Anterior cingulate cortex (tissue), 58 donors: ENCODE measurements at regions not wholly inside any gene's neighbourhood (a gene's known extent, or its start where the extent isn't known, plus 50 kb on each side); places are given as distances from the start of the nearest gene placed in this dataset.
"Not testable (repeated sequence)": the region's sequence is repeated elsewhere in the genome, so short reads cannot be mapped to it uniquely, and the experiment has no call there.

ENCODE experiments used
- DNase-seq, 58 donors: peaks; one replicate each; lab custom pipeline; 2025; lab: John Stamatoyannopoulos, UW

- DNase-seq: no peak
Measured at GRCh38 chr3:191808073-191808472, 347.1 kb downstream of the PYDC2 start.

- DNase-seq: no peak
Measured at GRCh38 chr3:191809326-191809949, 348.5 kb downstream of the PYDC2 start.

- DNase-seq: no peak
Measured at GRCh38 chr3:191813245-191813644, 352.3 kb downstream of the PYDC2 start.

GRCh38 chr3:191848818-191849217, 387.9 kb downstream of the PYDC2 start:
- no peak for DNase-seq

DNA sequence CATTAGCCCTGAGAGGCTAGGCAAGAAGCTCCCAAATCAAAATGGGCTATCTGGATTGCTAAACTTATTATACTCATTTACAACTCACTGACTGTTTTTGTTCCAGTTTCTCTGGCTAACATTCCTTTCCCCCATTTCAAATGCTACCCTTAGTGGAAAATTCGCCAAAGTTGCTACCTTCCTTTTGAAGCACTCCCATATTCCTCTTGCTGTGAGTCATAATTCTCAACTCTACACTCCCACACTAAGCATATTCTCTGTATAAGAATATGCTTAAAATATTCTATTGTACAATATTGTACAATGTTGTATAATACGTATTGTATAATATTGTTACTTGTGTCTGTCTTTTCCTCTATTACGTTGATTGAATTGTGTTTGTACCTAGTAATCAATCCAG, 398.6 kb downstream of the PYDC2 start:
- no peak for DNase-seq

GRCh38 chr3:191869738-191870415, 408.9 kb downstream of the PYDC2 start:
- no peak for DNase-seq

DNA sequence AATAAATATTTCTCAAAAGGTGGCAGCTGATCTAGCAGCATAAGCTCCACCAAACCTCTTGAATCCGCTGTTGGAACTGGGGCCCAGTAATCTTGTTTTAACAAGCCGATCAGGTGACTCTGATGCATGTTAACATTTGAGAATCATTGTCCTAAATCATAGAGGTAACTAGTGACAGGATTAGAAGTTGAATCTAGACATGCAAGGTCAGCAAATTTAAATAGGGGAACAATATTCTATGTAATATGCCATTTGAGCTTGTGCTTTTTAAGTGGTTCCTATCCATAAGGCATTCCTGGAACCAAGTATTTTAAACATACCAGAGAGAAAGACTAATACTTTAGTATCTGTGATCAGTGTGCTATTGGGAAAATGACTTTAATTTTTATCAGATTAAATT, 412.8 kb downstream of the PYDC2 start:
- DNase-seq: no peak

DNA sequence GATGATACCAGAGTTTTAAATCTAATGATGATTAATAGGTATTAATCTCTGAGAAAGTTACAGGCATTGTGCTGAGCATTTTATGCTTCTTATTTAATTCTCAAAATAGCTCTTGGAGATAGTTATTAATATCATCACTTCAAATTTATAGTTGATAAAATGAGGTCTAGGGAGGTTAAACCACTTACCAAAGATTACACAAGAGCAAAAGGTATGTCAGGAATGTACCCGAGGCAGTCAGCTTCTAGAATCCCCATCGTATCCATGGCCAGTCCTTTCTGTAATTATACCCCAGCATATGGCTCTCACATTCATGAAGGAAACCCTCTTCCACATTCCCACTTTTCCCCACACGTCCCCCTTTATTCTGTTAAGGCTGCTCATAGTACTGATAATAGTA, 421.3 kb downstream of the PYDC2 start:
- no peak for DNase-seq

GRCh38 chr3:191884132-191884531, 423.2 kb downstream of the PYDC2 start:
- DNase-seq: no peak

GRCh38 chr3:191889106-191889505, 428.1 kb downstream of the PYDC2 start:
- no peak for DNase-seq

DNA sequence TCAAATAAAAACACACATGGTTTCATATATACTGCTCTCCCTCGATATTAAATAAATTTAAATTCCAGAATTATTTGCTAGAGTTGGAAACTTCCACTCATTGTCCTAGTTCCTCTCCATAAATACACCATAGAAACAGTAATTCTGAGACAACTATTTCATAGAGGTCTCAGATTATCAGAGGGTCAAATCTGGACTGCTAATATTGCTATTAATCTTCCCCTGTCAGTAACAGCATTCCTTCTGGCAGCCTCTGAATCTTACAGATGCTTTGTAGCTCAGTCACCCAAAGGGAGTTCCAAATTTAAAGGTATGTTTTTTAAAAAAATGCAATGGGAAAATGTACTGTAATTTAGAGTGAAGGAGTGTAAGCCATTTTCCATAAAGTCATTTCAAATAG, 428.8 kb downstream of the PYDC2 start:
- DNase-seq: no peak

GRCh38 chr3:191894406-191894805, 433.4 kb downstream of the PYDC2 start:
- DNase-seq: no peak

DNA sequence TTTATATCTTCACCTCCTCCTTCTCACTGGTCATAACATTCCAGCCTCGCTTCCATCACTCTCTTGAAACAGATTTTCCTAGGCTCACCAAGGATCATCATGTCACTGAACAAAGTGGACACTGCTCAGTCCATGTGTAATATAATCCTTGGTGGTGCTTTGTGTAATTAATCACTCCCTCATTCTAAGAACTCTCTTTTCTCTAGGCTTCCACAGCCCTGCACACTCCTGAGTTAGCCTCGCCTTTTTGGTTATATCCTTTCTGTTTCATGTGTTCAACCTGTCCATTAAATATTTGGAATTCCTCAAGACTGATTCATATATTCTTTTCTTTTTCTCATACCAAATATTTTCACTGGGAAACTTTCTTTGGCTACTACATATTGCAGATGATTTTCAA, 440.8 kb downstream of the PYDC2 start:
- DNase-seq: no peak

- DNase-seq: no peak
Measured at GRCh38 chr3:191912616-191913204, 451.7 kb downstream of the PYDC2 start.

GRCh38 chr3:191915712-191916111, 454.7 kb downstream of the PYDC2 start:
- DNase-seq: peak in 1 of 58 donors; percentile 1

DNA sequence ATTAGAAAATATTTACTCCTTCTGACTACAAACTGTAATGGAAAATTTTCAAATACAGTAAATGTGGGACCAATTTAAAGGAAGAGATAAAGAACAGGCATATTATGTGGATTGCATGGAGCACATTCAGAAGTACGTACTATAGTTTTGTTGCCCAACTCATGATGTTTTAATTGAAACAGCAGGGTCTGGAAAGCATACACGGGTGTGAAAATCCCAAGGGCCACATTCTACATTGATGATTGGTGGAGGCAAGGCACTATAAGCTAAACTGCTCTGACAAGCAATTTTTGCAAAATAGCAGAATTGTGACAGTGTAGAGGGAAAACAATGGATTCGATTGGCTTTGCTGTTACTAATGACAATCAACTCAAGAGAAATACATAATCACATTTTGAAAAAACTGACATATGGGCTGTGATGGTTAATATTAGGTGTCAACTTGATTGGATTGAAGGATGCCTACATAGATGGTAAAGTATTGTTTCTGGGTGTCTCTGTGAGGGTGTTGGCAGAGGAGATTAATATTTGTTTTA, 458.6 kb downstream of the PYDC2 start:
- DNase-seq: no peak

DNA sequence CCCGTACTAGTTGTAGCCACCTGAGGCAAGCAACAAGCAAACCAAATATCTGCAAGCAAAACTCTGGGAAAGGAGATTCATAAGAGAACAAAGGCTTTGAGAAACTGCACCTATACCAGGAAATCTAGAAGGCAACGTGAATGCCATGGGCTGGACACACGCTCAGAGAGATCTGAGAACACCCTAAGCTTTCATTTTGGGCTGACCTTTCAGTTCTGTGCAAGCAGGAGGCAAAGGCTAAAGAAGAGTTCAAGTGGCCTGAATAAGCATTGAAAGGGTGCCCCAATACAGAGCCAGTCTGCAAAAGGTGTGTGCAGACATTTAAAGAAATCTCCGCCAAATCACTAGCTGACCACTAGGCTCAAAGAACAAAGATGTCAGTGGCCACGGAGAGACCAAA, 461.6 kb downstream of the PYDC2 start:
- DNase-seq: no peak

GRCh38 chr3:191927183-191927817, 466.3 kb downstream of the PYDC2 start:
- not testable (repeated sequence) for DNase-seq

DNA sequence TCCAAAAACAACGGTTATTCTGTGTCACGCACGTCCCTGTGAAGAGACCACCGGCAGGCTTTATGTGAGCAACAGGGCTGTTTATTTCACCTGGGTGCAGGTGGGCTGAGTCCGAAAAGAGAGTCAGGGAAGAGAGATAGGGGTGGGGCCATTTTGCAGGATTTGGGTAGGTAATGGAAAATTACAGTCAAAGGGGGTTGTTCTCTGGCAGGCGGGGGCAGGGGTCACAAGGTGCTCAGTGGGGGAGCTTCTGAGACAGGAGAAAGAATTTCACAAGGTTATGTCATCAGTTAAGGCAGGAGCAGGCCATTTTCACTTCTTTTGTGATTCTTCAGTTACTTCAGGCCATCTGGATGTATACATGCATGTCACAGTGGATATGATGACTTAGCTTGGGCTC, 467.0 kb downstream of the PYDC2 start:
- DNase-seq: not testable (repeated sequence)

- no peak for DNase-seq
Measured at GRCh38 chr3:191944835-191945234, 483.9 kb downstream of the PYDC2 start.

GRCh38 chr3:191952186-191952585, 491.2 kb downstream of the PYDC2 start:
- DNase-seq: no peak
